GDM1 (cell line): ENCODE measurements at regions not wholly inside any gene's neighbourhood (a gene's known extent, or its start where the extent isn't known, plus 50 kb on each side); places are given as distances from the start of the nearest gene placed in this dataset.

Experiments used
- DNase-seq: peaks from one replicate; lab custom pipeline; 2025; lab: John Stamatoyannopoulos, UW

- no peak for DNase-seq
Observed at GRCh38 chr20:60579941-60580515, 621.8 kb downstream of the CDH26 start.

GRCh38 chr20:60581606-60582115 lies 623.4 kb downstream of the CDH26 start:
- no peak for DNase-seq

GRCh38 chr20:60583741-60584140 lies 625.5 kb downstream of the CDH26 start:
- no peak for DNase-seq

- no peak for DNase-seq
Observed at GRCh38 chr20:60584221-60584620, 626.0 kb downstream of the CDH26 start.

DNA sequence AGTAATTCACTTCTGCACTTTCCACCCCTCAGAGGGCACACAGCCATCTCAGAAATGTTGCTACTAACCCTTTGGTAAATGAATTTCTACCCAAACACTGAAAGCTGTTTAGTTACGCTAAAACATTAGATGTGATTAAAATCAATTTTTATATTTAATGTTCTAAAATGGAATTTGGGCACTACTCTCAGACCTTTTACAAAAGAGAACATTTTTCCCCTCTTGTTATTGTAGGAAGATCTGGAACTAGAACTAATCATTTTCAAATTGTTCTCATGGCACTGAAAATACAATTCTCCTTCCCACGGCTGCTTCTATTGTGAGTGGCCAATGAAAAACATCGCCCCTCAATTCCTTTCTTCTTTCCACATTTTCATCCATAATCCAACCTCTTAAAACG lies 627.4 kb downstream of the CDH26 start:
- DNase-seq, result no peak

- no peak for DNase-seq
Observed at GRCh38 chr20:60586269-60587050, 628.2 kb downstream of the CDH26 start.

DNA sequence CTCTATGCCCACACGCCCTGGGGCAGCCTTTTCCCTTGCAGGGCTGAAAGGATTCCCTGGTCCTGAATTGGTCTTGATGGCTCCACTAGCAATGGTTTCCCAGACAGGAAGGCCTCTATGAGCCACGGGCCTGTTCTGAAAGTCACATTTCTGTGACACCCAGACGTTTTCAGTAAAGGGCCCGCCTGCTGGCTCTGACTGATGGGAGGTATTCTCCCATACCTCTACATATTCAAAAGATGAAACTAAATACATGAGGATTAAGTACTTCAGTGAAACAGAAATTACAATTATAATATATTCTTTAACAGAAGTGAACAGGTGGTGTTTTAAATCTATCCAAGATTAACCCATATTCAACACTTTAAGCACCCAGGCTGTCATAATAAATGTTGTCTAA lies 629.8 kb downstream of the CDH26 start:
- no peak for DNase-seq

DNA sequence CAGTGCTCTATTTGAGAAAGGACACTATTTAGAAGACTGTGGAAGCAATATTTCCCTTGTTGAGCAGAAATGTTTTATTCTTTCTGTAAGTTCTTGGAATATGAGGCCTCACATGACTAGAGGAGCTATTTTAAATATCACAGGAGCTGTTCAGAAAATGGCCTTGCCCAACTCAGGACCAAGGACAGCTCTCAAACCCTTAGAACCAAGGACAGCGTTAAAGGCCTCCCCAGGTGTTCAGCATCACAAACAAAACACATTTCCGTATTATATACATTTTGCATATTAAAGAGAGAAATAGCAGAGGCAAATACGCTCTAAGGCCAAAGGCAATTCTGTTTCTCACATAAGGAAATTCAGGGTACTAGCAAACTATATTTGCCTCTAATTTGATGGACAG lies 631.4 kb downstream of the CDH26 start:
- no peak for DNase-seq

GRCh38 chr20:60591172-60591799 lies 633.1 kb downstream of the CDH26 start:
- DNase-seq, result no peak

DNA sequence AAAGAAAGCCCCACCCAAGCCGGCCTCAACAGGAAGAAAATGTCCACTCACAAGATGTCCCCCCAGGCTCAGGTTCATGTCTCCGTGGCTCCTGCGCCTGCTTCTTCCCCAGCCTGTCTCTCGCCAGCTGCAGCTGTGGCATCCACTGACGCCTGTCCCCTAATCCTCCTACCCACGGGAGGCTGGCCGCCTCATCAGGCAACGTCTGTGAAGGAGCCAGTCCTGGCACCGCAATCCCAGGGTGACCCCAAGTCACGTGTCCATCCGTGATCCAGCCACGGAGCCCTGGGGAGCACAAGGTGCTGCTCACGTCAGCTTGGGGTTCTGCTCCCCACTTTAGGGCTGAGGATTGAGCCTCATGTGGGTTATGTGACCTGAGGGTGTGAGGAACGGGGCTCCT lies 640.3 kb downstream of the CDH26 start:
- DNase-seq, result no peak

DNA sequence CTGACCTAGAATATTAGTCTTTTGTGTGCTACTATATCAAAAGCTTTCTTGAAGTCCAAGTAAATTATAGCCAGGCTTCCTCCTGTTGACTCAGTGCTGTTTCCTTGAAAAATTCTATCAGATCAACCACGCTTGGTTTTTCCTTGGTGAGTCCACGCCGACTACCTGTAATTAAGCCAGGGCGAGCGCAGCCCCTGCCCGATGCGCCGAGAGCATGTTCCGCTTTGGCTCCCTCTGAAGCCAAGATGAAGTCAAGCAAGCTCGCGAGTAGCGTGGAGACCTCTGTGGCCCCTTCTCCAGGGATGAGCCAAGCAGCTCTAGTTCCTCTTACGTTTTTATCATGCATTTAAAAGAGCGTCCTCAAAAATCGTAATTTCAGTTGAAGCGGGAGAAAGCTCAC lies 641.2 kb downstream of the CDH26 start:
- no peak for DNase-seq

GRCh38 chr20:60600036-60600435 lies 641.8 kb downstream of the CDH26 start:
- DNase-seq, result no peak

DNA sequence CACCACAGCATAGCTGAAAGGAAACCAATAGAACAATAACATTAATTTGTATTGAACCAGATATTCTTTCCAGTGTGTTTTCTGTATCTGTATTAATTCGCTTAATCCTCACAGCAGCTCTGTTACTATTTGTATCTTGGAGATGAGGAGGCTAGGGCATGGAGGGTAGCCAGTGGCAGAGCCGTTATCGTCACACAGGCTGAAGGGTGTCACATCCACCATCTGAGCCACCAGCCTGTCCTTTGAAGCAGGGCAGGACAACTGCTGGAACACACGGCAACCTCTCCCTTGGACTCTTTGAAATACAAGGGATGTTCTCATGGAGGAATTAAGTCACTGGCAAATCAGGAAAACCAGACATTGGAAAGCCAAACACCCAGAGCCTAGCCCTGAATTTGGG lies 628.0 kb upstream of the CDH4 start:
- no peak for DNase-seq

GRCh38 chr20:60627751-60628565 lies 624.1 kb upstream of the CDH4 start:
- DNase-seq, result no peak

DNA sequence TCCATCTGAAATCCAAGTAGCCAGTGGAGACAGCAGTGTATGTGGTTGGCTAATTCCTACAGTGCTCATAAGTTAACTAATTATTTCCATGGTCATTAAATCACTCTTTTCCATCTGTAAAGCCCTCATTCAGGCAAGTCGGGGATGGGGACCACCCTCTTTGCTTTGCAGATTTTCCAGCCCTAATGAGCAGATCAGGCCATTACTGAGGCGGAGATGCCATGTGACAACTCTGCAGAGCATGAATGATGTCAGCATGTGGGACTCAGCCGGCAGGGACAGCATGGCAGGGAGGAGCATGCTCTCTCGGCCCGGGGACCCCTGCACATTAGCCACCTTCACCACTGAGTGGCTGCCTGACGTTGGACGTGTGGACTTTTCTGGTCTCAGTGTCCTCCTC lies 623.3 kb upstream of the CDH4 start:
- no peak for DNase-seq

DNA sequence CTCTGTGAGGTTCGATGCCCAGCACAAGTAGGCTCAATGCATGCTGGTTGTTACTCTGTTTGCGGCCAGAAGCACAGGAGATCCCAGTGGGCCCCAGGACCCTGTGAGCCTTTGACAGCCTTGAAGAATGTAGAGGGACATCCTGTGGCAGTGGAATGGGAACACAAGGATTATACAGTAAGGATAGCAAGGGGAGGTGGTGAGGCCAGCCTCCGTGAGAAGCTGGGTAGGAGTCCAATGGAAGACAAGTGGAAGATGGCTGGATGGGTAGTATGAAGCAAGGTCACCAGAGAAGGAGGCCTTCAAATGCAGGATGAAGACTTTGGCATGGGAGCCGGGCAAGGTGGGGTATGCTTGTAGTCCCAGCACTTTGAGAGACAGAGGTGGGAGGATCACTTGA lies 622.9 kb upstream of the CDH4 start:
- DNase-seq, result no peak

DNA sequence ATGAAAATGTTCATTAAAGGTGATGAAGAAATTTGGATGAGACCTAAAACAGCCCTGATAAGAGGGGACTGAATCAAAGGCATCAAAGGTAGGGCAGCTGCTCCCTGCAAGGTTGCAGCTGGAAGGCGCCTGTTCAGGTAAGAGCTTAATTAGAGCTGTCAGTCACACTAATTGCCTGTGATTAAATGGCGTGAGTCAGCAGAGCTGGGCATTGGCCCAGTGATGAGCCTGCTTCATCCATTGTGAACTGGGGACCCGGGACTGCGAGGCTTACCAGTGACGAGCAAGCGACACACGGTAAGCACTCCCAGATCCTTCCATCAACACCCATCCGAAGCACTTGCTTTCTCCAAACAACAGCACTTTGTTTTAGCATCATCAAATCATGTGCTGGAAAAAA lies 621.5 kb upstream of the CDH4 start:
- no peak for DNase-seq

- no peak for DNase-seq
Observed at GRCh38 chr20:60631585-60632287, 620.3 kb upstream of the CDH4 start.

DNA sequence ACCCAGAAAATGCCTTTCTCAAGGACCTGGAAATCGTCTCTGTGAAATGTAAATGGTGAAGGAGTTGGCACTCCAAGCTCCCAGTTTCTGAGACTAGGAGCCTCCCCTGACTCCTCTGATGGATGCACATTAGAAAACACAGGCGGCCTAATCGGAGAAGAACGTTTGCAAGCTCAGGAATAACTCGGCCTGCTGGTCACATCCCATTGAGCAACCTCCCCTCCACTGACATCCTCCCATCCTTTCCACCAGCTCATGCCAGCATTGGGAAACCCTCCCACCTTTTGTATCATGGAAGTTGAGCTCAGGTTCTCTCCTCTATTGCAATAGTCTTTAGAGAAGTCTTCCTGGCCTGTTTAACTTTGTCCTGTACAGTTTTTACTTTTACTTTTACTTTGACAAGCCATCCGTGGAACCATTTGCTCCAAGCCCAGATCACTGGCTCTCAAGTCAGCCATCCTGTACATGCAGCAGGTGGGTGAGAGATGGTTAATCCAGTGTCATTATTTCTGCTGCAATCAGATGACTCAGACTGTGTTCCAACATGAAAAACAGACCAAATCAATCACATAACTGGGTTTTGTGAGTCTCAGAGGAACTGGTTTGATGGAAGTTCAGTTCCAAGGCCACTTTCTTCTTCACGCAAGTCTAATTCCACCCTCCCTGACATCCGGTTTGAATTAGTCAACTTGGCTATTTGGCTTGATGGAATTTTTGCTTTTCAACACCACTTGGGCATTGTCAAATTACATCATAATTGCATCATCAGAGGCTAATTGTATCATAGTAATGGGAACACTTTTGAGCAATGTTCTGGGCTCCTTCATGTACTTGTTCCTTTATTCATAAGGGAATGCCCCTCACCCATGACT lies 619.4 kb upstream of the CDH4 start:
- DNase-seq, result no peak

GRCh38 chr20:60634491-60635172 lies 617.4 kb upstream of the CDH4 start:
- no peak for DNase-seq
